ENCODE measurements at regions not wholly inside any gene's neighbourhood (a gene's known extent, or its start where the extent isn't known, plus 50 kb on each side); places are given as distances from the start of the nearest gene placed in this dataset.
"Not testable (repeated sequence)": the region's sequence is repeated elsewhere in the genome, so short reads cannot be mapped to it uniquely, and the experiment has no call there.

DNA sequence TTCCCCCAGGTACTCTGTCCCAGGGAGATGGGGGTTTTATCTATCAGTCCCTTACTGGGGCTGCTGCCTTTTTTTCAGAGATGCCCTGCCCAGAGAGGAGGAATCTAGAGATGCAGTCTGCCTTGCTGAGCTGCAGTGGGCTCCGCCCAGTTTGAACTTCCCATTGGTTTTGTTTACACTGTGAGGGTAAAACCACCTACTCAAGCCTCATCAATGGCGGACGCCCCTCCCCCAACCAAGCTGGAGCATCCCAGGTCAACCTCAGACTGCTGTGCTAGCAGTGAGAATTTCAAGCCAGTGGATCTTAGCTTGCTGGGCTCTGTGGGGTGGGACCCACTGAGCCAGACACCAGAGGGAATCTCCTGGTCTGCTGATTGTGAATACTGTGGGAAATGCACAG lies 191.0 kb upstream of the MAST4 start:
- TF ChIP-seq POLR2A (IDR thresholded peaks at IDR 0.05) = not testable (repeated sequence)
- TF ChIP-seq, protein P1, sequence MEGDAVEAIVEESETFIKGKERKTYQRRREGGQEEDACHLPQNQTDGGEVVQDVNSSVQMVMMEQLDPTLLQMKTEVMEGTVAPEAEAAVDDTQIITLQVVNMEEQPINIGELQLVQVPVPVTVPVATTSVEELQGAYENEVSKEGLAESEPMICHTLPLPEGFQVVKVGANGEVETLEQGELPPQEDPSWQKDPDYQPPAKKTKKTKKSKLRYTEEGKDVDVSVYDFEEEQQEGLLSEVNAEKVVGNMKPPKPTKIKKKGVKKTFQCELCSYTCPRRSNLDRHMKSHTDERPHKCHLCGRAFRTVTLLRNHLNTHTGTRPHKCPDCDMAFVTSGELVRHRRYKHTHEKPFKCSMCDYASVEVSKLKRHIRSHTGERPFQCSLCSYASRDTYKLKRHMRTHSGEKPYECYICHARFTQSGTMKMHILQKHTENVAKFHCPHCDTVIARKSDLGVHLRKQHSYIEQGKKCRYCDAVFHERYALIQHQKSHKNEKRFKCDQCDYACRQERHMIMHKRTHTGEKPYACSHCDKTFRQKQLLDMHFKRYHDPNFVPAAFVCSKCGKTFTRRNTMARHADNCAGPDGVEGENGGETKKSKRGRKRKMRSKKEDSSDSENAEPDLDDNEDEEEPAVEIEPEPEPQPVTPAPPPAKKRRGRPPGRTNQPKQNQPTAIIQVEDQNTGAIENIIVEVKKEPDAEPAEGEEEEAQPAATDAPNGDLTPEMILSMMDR (IDR thresholded peaks at IDR 0.05) = not testable (repeated sequence)
